ENCODE measurements at regions not wholly inside any gene's neighbourhood (a gene's known extent, or its start where the extent isn't known, plus 50 kb on each side); places are given as distances from the start of the nearest gene placed in this dataset.

- H3K4me3 ChIP-seq (ENCODE audit: low read depth, low read length): no peak overlapping the region
- TF ChIP-seq CTCF (IDR thresholded peaks at IDR 0.05; ENCODE audit: low read depth, low read length, missing control alignments): no peak
- no peak for DNase-seq (ENCODE audit: low read depth)
These were observed 182.2 kb upstream of the CPHXL start for GRCh38 chr16:75908331-75909117.

DNA sequence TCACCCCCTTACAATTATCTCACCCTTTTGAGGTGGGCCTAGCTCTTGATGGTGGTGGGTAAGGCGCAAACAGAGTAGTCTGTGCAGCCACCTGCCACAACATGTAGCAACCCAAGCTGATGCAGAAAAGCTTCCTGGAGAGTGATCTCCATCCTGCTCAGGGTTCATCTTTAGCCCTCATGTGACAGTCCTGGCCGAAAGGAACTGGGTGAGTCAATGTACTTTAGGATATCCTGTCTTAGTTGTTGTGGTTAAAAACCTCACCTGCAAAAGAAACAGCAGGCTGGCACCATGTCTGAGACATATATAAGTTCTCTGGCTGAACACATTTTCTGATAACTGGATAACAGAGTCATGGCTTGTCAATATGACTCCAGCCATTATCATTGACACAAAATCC is 183.5 kb upstream of the CPHXL start:
- no peak for DNase-seq (ENCODE audit: low read depth)
- no peak for TF ChIP-seq CTCF (IDR thresholded peaks at IDR 0.05; ENCODE audit: low read depth, low read length, missing control alignments)
- no peak overlapping the region for H3K4me3 ChIP-seq (ENCODE audit: low read depth, low read length)

- no peak for DNase-seq (ENCODE audit: low read depth)
- TF ChIP-seq CTCF (IDR thresholded peaks at IDR 0.05; ENCODE audit: low read depth, low read length, missing control alignments): no peak
- H3K4me3 ChIP-seq (ENCODE audit: low read depth, low read length): no peak overlapping the region
These were observed 185.6 kb upstream of the CPHXL start for GRCh38 chr16:75911896-75912295.

DNA sequence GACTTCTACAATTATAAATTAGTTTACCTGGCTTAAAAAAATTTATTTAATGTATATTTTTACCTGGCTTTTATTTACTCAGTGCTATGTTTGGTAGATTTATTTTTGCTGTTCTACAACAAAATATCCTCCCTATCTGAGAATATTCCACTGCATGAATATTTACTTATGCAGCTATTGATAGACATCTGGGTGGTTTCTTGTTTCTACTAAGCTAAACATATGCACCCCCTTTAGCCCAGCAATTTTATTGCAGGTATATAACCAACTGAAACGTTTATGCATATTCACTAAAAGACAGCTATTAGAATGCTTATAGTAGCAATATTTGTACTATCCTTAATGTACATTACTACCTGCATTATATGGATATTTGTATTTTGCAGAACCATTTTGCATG is 187.7 kb upstream of the CPHXL start:
- no peak overlapping the region for H3K4me3 ChIP-seq (ENCODE audit: low read depth, low read length)
- TF ChIP-seq CTCF (IDR thresholded peaks at IDR 0.05; ENCODE audit: low read depth, low read length, missing control alignments): no peak
- no peak for DNase-seq (ENCODE audit: low read depth)

- H3K4me3 ChIP-seq (ENCODE audit: low read depth, low read length): no peak overlapping the region
- DNase-seq (ENCODE audit: low read depth): no peak
- no peak for TF ChIP-seq CTCF (IDR thresholded peaks at IDR 0.05; ENCODE audit: low read depth, low read length, missing control alignments)
These were observed 190.2 kb upstream of the CPHXL start for GRCh38 chr16:75916451-75916850.

- TF ChIP-seq CTCF (IDR thresholded peaks at IDR 0.05; ENCODE audit: low read depth, low read length, missing control alignments): no peak
- DNase-seq (ENCODE audit: low read depth): no peak
- H3K4me3 ChIP-seq (ENCODE audit: low read depth, low read length): no peak overlapping the region
These were observed 191.8 kb upstream of the CPHXL start for GRCh38 chr16:75918109-75918508.

GRCh38 chr16:75919664-75920063 is 193.4 kb upstream of the CPHXL start:
- no peak for DNase-seq (ENCODE audit: low read depth)
- TF ChIP-seq CTCF (IDR thresholded peaks at IDR 0.05; ENCODE audit: low read depth, low read length, missing control alignments): no peak

More at GRCh38 chr16:75919664-75920063, 193.4 kb upstream of the CPHXL start:
- H3K4me3 ChIP-seq (ENCODE audit: low read depth, low read length): no peak overlapping the region

Measured in GM12864 (cell line).